A673 (cell line): ENCODE measurements at regions not wholly inside any gene's neighbourhood (a gene's known extent, or its start where the extent isn't known, plus 50 kb on each side); places are given as distances from the start of the nearest gene placed in this dataset.

Experiments used
- CTCF ChIP-seq: fragments of 300-800, 200-600 bp; sonication (generic); conservative IDR thresholded peaks from 2 replicates; pipeline ENCODE4 v1.5.1; 2017; ENCODE audit warnings: low read depth, mild to moderate bottlenecking, antibody characterized with exemption, low read length, moderate library complexity, mixed read lengths
- EZH2 ChIP-seq: fragments of 200-600 bp; sonication (generic); IDR thresholded peaks from 2 replicates; pipeline ENCODE4 v1.6.1; 2017; ENCODE audit warnings: borderline replicate concordance, low read depth, mild to moderate bottlenecking, mixed read lengths, antibody characterized with exemption, low read length; ENCODE audit not compliant: poor library complexity, severe bottlenecking

DNA sequence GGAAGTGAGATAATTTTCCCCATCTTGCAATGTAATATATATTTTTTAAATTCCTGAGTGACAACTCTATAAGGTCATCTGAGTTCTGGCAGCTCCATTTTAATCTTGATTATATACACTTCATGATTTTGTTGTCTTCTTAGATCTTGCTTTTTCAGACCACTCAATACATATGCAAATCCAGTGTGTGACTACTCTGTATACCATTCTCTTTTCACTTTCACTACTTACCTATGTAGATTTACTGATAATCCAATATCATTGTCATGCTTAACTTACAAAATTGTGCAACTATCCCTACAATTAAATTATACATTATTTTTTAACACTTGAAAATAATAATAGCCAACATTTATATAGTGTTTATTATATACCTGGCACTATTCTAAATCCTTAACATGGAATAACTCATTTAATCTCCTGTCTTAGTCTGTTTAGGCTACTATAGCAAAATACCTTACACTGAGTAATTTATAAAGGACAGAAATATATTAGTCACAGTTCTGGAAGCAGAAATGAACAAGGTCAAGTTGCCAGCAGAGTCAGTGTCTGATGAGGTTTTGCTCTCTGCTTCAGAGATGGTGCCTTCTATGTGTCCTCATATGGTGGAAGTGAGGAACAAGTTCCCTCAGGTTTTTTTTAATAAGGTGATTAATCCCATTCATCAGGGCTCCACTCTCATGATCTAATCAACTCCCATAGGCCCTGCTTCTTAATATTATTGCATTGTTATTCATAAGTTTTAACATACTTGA lies 338.5 kb downstream of the TUSC7 start:
- no peak for TF ChIP-seq CTCF
- no peak for TF ChIP-seq EZH2
